ENCODE measurements at regions not wholly inside any gene's neighbourhood (a gene's known extent, or its start where the extent isn't known, plus 50 kb on each side); places are given as distances from the start of the nearest gene placed in this dataset.

DNA sequence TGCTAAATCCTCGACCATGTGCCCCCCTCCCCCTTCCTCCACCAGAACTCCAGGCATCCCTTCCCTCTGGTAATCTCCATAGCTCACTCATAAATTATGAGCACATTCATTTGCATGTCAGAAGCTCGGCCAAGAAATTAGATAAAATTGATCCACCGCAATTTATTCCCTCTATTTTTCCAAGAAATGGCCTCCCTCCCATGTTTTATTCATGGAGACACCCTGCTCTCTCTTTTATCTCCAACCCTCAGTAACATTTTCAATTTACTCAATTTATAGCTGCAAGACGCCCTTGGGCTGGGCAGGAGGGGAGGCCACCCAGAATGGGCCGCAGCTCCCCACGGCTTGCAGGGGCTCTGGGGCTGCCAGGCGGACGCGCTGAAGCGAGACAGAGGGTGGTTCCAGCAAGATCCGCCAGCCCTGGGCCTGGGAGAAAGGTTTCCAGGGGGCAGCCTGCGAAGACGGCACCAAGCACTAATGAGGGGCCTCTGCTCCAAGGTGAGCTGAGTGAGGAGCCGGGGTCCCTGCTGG, 54.7 kb upstream of the ZNF423 start:
- no peak for FAIRE-seq
- DNase-seq (ENCODE audit: low spot score), result no peak

DNA sequence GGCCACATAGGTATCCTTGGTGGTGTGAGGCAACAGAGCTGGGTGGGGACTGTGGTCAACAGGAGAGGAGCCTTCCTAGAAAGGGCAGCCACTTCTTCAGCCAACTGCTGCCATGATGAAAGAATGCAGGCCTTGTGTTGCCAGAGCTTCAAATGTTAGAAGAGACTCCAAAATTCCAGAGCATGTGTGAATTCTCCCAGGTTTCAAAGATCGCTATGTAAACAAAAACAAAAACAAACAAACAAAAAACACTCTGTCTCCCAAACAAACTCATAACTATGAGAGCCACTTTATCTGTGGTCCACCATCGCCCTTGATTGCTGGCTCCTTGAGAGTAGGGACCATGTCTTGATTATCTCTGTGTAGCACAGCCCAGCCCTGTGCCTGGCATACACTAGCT, 55.5 kb upstream of the ZNF423 start:
- FAIRE-seq (no peak), DNase-seq (ENCODE audit: low spot score) (no peak)

DNA sequence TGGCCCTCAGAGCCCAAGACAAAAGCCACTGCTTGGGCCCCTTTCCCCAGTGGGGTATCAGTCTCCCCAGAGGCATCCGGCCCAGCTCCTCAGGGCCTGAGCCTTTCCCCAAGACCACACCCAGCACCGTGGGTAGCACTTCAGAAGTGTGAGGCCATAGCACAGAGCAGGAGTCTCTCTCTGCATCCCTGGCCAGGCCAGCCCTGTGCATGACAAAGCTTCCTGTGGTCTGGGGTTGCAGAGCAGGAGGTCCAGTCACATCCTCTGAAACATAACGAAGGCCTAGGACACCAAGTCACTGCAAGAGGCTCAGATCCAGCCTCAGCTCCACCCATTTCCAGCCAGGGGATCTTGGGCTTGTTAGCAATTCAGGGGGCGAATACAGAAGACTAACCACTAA, 56.8 kb upstream of the ZNF423 start:
- DNase-seq (ENCODE audit: low spot score) (no peak), FAIRE-seq (no peak)

DNA sequence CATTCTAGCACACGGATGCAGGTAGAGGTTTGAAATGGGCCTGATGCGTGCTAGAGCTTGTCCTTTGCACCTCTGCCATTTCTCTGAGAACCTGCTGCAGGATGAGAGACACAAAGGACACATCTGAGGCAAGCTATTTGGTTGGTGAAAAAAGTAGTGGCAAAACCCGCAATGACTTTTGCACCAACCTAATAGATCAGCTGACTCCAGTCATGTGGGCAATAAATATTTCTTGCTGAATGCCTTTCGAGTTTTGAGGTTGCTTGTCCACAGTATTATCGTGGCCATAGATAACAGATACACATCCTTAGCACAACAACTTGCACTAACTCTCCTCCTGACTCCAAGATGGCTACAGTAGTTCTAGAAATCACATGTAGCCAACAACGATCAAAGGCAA, 57.8 kb upstream of the ZNF423 start:
- FAIRE-seq (no peak), DNase-seq (ENCODE audit: low spot score) (no peak)

DNA sequence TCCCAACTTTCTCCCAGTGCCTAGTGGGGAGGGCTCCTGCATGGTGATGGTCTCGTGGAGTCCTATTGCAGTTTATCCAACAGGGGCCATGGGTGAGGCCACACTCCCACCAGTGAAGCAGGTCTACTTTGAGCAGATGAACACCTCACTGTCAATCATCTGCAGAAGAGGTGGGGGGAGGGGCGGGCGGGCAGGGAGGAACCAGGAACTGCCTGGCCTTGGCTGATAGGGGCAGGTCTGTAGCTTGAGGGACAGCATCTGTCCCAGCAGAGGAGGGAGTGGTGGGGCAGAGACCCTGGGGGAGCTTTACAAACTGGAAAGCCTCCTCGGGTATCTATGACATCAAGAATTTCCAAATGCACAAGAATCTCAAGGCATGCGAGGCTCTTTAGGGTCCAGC, 58.7 kb upstream of the ZNF423 start:
- DNase-seq (ENCODE audit: low spot score) (no peak), FAIRE-seq (no peak)

DNA sequence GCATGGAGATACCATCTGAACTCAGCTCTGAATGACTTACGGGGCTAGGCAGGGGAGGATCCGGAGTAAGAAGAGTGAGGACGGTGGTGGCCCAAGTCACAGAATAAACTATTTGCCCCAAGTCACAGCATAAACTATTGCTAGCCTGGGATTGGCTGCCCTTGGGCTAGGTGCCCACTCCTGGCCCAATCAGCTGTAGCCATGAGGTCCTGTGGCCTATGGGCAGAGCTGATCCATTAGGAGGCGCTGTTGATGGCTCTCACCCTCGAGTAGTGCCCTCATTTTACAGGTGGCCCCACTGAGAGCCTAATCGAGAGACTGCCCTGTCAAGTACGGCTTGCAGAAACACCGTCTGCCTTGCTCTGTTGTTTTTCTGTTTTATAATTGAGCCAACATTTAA, 62.3 kb upstream of the ZNF423 start:
- no peak for DNase-seq (ENCODE audit: low spot score)
- FAIRE-seq, result no peak

DNA sequence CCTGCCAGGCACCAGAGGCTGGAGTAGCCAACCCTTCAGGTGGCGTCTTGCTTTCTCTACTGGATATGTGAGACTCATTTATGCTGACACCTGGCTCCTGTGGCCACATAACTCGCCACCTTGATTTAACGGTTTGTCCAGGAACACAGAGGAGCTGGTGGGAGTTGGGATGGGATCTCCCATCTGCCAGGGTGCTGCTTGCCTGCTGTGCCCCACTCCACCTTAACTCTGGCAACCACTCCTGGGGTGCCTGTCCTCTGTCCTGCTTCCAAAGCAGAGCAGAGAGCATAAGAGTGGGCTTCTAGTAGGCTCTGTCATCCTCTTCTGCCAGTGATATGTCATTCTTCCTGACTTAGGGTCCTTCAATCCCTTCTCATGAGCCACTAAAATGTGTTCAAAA, 63.4 kb upstream of the ZNF423 start:
- FAIRE-seq, result no peak
- DNase-seq (ENCODE audit: low spot score), result no peak

DNA sequence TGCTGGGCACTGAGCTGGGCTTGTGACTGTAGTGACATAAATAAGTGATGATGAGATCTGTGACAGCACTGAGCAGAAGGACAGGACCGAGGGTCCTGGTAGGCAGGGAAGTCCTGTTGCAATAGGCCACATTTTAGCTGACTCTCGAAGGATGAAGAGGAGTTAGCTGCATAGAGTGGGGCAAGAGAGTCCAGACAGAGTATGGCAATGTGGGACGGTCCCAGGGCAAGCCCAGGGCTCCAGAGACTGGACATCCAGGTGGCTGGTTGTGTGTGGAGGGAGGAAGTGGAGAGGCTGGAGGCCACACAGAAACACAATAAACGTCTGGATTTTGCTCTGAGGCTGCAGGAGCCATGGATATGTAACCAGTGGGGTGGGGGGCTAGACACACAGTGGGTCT, 64.5 kb upstream of the ZNF423 start:
- FAIRE-seq, result no peak
- DNase-seq (ENCODE audit: low spot score), result no peak

DNA sequence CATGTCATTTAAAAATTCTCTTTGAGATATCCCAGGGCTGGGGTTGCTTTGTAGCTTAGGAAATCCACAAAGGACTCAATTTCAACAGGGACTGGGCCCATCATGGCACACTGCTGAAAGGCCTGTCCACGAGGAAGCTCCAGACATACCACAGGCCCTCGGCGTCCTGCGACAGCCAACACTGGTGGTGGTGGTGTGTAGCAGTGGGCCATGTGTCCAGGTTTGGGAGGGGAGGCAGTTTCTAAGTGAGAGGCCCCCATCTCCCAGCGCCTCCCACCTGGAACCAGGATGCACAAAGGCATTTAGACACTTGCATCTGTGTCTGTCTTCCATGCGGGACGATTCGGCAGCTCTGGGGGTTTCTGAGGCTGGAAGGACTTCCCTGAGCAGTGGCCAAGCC, 65.2 kb upstream of the ZNF423 start:
- DNase-seq (ENCODE audit: low spot score), result no peak
- no peak for FAIRE-seq

DNA sequence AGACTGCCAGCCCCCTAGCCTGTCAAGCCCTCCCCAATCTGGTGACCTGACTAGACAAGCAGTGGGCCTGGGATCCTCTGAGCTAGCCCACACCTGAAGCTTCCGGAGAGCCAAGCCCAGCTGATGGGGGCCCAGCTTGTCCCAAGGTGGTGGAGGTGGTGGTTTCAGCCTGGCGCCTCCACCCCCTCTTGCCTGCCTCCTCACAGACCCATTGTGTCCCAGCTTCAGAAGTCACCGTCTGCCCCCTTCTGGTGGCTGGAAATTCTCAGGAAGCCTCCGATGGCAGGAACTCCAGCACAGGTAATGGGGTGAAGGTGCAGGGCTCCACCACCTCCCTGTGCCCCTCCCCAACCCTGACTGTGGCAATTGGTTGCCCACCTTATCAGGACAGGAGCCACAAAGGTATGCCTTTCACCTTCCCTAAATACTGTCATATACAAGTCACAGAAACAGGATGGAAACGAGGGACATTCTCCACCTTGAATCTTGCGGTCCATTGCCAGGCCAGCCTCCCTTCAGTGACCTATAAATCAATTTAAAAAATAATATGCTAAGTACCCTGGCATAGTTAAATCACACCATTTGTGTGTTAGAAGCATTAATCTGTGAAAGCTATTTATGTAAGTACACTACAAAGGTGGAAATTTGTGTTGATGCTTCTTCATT, 66.0 kb upstream of the ZNF423 start:
- FAIRE-seq (no peak), DNase-seq (ENCODE audit: low spot score) (peak; percentile 64)

DNA sequence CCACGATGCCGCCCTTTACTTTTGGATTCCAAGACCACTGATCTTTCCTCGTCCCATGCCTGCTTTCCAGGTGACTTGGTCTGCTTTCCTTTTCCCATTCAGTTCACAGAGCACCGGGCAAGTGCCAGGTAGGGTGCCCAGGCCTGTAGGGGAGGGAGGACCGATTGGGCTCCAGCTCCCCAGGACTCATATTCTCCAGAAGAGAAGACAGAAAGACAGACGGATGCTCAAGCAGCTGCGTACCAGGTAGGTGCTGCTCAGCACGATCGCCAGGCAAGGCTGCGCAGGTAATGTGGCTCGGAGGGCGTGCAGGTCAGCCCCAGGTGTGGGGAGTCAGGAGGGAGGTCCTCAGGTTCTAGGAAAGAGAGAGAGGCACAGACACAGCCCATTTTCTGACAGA, 67.5 kb upstream of the ZNF423 start:
- no peak for FAIRE-seq
- no peak for DNase-seq (ENCODE audit: low spot score)

DNA sequence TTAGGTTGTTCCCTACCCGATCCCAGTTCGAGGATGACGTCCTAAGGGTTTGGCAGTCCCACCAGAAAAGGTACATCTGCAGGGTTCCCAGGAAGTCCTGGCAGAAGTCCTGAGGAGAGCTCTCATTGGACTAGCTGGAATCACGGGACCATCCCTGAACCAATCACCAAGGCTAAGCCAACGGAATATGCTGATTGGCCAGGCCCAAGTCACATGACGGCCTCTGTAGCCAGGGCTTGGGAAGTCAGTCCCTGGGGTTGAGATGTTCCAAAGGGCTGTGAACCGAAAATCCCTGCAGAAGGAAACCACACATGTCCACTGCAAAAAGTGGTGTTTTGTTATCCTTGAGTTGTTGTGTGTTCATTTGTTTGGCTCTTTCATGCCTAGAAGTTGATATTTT, 68.2 kb upstream of the ZNF423 start:
- peak; percentile 16 for DNase-seq (ENCODE audit: low spot score)
- no peak for FAIRE-seq

DNA sequence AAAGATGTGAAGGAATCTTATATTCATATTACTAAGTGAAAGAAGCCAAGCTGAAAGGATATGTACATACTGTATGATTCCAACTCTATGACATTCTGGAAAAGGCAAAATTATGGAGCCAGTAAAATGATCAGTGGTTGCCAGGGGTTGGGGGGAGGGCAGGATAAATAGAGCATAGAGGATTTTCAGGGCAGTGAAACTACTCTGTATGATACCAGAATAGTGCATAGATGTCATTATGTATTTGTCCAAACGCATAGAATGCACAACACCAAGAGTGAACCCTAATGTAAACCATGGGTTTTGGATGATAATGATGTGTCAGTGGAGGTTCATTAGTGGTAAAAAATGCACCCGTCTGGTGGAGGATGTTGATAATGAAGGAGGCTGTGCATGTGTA, 71.0 kb upstream of the ZNF423 start:
- DNase-seq (ENCODE audit: low spot score) (no peak), FAIRE-seq (no peak)

DNA sequence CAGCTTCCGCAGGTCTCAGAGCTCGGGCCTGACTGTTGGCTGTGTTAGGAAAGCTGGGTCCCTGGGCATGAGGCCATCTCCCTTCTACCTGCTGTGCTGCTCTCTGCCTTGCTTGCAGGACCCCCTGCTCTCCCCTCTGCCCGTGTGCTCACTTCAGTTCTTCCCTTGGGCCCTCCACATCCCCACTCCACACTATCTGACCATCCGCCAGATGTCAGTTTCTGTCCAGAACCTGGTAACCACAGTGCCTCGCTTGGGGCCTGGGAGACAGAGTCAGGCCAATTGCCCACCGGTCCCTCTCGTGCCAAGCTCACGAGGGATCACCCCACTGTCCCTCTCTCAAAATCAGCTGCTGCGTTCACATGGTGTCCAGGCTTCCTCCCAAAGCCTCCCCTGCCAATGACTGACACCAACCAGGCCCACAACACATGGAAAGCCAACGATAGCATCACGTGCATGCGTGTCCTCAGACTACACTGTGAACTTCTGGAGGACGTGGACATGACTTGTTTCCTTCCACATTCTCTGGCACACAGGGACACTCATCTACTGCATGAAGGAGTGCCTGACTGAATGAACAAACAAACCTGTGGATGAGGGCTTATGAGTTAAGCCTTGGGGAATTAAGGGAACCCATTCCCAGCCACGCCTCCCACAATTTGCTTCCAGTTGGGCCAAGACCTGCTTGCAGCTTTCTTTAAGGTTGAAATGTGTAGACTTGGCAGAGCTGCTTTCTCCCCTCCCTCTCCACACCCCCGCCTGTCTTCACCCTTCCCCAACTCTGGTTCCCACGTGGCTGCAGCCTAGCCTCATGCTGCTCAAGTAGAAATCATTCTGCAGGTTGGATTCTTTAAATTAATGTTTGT, 72.5 kb upstream of the ZNF423 start:
- FAIRE-seq, result no peak
- no peak for DNase-seq (ENCODE audit: low spot score)

DNA sequence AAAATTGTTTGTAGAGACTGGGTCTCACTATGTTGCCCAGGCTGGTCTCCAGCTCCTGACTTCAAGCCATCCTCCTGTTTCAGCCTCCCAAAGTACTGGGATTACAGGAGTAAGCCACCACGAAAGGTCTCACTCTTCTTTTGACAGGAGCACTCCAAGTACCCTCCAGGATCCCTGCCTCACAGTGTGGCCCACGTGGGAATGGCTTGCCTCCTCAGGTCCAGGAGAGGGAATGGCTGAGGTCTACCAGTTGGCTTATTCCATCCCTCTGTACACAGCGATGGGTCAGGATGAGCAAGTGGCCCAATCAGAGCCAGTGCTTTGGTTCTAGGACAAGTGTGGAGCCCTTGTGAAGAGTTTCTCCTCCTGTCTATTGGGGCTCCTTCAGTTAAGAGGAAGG, 73.7 kb upstream of the ZNF423 start:
- FAIRE-seq (no peak), DNase-seq (ENCODE audit: low spot score) (no peak)

DNA sequence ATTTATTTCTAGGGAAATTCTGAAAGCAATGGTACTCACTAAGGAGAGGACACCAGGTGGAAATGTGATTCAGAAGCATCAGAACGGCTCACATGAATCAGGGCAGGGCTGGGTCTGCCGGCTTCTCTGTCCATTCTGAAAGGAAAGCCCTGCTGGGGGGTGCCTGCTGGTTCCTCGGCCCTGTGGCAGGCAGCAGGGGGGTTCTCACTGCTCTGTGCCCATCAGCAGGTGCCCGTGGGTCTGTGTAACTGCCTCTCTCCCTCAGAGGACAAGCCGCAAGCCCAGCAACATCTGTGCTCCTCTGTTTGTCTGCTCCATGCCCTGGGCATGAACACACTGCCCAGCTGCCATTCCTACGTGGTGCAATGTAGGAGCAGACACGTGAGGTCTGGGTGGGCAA, 74.9 kb upstream of the ZNF423 start:
- no peak for FAIRE-seq
- no peak for DNase-seq (ENCODE audit: low spot score)

DNA sequence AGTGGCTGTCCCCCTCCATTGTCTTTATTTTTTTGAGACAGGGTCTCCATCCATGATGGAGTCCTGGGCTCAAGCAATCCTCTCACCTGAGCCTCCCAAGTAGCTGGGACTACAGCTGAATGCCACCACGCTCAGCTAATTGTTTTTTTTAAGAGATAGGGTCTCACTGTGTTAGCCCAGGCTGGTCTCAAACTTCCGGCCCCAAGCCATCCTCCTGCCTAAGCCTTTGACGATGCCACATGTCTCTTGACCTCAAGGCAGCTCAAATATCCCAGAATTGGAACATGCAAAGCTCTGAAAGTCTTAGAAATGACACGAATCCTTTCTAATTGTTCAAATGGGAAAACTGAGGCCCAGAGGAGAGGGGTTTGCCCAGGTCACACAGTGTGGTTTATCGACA, 75.4 kb upstream of the ZNF423 start:
- DNase-seq (ENCODE audit: low spot score) (no peak), FAIRE-seq (no peak)

DNA sequence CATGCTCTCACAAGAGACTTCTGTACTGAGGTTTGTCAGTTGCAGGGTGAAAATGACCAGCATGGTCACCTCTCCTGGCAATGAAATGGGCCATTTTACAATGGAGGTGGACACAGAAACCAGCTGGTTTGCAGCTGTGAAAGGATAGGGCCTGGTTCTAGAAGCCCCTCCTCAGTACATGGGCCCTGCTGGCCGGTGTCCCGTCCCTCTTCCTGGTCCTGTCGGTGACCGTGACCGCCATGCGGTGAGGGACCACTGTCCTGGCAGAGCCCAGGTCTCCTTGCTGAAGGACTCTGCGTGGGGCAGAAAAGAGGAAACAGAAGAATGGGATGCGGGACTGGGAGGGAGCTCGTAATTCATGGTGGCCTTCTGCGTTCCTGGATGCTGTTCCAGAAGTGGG, 76.0 kb upstream of the ZNF423 start:
- DNase-seq (ENCODE audit: low spot score) (no peak), FAIRE-seq (no peak)

DNA sequence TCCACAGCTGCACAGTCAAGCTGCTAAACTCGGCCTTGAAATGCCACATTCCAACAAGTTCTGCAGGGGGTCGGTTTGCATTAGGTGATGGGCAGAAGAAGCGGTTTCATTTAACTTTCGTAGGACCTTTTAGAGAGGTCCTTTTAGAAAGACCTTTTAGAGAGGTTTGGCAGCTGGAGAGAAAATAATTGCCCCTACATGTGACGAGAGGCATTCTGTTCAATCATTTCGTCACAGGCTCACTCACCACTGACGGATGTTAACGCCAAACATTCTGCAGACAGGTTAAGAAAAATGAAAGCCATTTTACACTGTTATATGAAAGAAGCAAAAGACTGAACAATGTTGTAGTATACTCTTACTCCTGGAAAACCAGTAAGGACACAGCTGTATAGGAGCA, 76.5 kb upstream of the ZNF423 start:
- FAIRE-seq, result no peak

DNA sequence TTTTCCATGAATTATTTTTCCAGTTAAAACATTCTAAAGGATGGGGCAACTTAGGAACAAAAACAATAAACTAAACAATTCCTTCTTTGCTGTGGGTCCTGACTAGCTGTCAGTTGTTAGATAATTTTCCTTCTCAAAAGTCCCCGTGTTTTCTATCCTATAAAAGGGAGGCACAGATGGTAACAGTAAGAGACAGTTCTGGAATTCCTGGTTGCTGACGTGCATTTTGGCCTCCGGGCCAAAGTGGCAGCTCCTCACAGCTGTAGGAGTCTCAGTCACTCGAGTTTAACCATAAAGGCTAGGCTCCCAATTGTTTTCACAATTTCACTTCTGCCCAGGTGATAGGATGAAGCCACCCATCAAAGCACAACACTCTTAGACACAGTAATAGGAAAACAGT, 77.0 kb upstream of the ZNF423 start:
- DNase-seq (ENCODE audit: low spot score), result no peak
- FAIRE-seq, result no peak

More for the DNA sequence above, 76.5 kb upstream of the ZNF423 start:
- DNase-seq (ENCODE audit: low spot score), result no peak

DNA sequence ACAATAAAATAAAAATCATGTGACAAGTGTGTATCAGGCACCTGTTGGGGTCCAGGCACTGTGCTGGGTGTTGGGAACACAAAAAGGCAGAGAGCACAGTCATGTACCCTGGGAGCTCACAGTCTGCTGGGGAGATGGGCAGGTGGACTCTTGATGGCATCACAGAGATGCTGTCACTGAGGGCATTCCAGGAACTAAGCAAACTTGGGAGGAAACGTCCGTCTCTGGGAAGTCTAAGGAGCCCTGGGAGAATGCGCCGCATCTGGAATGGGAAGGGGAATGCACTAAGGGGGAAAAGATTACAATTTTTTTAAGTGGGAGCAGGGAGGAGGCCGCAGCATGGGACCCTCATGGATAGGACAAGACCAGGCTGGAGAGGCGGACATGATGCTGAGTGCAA, 80.9 kb upstream of the ZNF423 start:
- FAIRE-seq (no peak), DNase-seq (ENCODE audit: low spot score) (no peak)

DNA sequence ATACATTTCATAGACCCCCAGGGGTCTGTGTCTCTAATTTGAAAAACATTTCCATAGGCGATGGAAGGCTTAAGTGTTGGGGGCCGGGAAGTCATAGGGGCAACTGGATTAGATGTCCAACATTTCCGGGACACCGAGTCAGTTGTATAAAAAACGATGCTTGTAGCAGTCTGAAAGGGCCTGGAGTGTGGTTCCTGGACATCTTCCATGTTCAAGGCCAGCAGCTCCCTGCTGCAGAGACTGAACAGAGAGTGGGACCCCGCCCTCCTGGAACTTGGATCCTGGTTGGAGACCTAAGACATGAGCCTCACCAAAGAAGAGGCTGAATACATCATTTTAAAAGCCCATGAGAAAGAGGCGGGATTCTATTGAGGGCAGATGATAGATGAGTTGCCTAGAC, 82.0 kb upstream of the ZNF423 start:
- no peak for FAIRE-seq
- DNase-seq (ENCODE audit: low spot score), result no peak

DNA sequence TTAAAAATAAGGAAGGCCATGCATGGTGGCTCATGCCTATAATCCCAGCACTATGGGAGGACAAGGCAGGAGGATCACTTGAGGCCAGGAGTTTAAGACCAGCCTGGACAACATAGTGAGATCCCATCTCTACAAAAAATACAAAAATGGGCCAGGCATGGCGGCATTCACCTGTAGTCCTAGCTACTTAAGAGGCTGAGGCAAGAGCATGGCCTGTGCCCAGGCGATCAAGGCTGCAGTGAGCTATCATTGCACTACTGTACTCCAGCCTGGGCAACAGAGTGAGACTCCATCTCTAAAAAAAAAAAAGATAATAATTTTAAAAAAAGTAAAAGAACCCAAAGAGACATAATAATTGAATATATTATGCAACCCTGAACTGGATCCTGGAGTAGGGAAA, 83.6 kb upstream of the ZNF423 start:
- DNase-seq (ENCODE audit: low spot score) (no peak), FAIRE-seq (no peak)

All from urothelium cell line (cell line).